ENCODE measurements at regions not wholly inside any gene's neighbourhood (a gene's known extent, or its start where the extent isn't known, plus 50 kb on each side); places are given as distances from the start of the nearest gene placed in this dataset.
"Not testable (repeated sequence)": the region's sequence is repeated elsewhere in the genome, so short reads cannot be mapped to it uniquely, and the experiment has no call there.

GRCh38 chr2:65786765-65787164, 354.4 kb upstream of the SPRED2 start:
- DNase-seq (ENCODE audit: low spot score), result no peak

GRCh38 chr2:65786007-65786717, 353.8 kb upstream of the SPRED2 start:
- DNase-seq (ENCODE audit: low spot score), result no peak

- DNase-seq (ENCODE audit: low spot score), result no peak
Measured at GRCh38 chr2:65782996-65783650, 350.7 kb upstream of the SPRED2 start.

- DNase-seq (ENCODE audit: low spot score), result no peak
Measured at GRCh38 chr2:65782186-65782585, 349.8 kb upstream of the SPRED2 start.

DNA sequence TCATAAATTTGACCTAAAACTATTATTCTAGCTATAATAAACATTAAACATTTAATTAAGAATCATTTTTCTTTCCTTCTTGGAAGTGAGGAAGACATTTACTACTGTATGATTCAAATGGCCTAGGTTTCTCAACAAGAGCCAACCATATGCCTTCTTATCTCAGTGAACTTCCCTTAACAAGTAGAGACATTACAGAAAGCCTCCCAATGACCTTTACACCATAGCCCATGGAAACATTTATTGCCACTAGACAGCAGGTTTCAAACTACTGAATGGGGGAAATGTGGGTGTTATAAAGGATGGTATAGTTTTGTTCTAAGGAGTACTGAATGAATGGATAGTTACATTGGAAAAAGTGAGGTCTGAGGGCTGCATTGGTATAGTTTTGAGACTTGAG, 349.4 kb upstream of the SPRED2 start:
- DNase-seq (ENCODE audit: low spot score), result no peak

GRCh38 chr2:65779021-65779420, 346.6 kb upstream of the SPRED2 start:
- DNase-seq (ENCODE audit: low spot score), result no peak

DNA sequence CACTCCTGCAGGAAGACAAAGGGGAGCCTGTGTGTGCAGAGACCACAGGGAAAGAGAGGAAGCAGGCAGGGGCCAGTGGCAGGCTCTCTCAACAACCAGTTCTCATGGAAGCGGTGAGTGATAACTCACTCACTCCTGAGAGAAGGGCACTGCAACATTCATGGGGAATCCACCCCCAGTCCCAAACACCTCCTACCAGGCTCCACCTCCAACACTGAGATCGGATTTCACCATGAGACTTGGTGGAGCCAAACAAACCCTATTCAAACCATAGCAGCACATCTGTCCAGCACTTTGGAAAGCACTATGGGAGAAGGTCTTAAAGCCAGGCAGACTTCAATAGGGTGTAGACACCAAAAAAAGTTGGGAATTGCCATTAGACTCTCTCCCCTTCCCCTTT, 345.7 kb upstream of the SPRED2 start:
- DNase-seq (ENCODE audit: low spot score), result no peak

- DNase-seq (ENCODE audit: low spot score), result no peak
Measured at GRCh38 chr2:65775839-65776238, 343.4 kb upstream of the SPRED2 start.

DNA sequence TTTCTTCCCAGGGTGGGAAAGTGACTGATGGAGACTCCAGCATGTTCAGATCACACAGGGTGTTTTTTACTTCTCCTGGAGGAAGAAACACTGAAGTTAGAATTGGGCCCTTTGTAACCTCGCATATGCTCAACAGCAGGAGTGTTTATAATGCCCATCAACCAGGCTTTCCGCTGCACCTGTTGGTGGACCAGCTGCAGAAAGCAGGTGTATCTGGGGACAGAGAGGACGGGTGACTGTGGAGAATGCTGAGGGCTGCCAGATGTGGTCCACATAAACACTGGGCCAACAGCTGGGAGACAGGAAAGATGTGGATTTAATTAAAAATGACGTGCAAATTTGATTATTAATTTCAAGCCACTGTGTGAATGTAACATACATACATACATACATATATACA, 335.5 kb upstream of the SPRED2 start:
- no peak for DNase-seq (ENCODE audit: low spot score)

GRCh38 chr2:65766768-65767267, 334.4 kb upstream of the SPRED2 start:
- no peak for DNase-seq (ENCODE audit: low spot score)

GRCh38 chr2:65765376-65765775, 333.0 kb upstream of the SPRED2 start:
- no peak for DNase-seq (ENCODE audit: low spot score)

DNA sequence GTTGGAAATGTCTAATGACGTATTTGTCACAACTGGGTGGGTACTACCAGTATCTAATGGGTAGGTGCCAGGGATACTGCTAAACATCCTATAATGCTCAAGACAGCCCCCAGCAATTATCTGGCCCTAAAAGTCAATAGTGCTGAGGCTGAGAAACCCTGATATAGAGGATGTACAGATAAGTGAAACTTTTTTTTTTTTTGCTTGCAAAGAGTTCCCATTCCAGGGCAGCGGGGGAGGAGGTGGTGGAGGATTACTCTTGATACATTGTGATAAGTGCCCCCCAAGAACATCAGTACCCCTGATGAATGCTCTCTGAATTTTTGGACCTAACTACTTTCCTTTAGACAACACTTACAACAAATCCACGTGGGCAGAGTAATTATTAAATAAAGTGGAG, 329.7 kb upstream of the SPRED2 start:
- no peak for DNase-seq (ENCODE audit: low spot score)

DNA sequence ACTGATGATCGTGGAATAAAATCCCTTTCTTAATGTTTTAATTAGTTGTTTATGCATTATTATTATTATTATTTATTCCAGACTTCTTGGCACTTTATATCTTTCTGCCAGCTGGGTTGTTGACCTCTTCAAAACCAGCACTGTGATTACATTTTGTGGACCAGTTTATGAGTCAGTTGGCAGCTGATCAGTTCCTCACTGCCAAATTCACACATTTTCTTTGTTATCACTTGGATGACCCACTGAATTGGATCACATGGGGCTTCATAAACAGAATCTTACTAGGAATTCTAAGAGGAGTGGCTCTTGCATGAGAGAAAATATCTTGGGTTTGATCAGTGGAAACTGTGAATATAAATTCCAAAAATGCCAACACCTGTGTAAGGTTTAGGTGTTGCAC, 321.8 kb upstream of the SPRED2 start:
- no peak for DNase-seq (ENCODE audit: low spot score)

DNA sequence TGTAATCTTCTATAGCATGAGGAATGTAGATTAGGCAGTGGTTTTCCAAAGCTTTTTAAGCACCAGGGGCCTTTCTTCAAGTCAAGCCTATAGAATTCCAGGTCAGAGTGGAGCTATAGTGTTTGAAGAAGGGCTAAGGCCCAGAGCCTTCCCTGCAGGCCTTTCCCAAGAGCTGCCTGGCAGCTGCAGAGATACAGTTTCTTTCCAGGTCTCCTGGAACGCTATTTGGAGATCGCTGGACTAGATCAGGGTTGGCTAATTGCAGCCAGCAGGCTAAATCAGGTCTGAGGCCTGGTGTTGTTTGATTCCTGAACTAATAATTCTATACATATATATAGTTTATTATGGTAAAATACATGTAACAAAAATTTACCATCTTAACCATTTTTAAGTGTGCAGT, 319.0 kb upstream of the SPRED2 start:
- no peak for DNase-seq (ENCODE audit: low spot score)

DNA sequence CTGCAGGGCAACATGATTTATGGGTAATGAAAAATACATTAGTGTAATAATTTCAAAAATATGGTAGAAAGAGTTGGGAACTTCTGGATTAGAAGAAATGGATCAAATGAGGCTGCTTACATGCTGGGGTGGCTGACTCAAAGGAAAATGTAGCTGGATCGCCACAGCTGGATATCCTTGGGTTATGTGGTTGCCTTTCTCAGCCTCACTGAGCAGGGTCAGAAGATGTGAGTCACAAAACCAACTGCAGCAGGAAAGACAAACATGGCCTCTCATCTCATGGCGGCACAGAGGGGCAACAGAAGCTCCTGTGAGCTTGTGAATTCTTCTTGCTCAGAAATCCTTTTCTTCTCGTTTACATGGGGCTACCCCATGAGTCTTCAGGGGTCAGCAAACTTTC, 317.1 kb upstream of the SPRED2 start:
- peak; percentile 5 for DNase-seq (ENCODE audit: low spot score)

DNA sequence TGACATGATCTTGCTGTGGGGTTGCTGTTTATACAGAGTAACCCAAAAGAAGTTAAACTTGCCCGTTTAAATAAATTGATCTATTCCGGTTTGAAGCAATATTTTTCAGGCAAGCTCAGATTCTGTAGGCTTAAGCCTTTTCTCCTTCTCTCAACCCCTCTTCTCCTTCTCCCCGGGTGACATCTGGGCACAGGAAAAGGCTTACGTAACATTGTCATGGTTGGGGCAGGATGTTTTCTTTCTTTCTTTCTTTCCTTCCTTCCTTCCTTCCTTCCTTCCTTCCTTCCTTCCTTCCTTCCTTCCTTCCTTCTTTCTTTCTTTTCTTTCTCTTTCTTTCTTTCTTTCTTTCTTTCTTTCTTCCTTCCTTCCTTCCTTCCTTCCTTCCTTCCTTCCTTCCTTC, 315.5 kb upstream of the SPRED2 start:
- DNase-seq (ENCODE audit: low spot score), result not testable (repeated sequence)

DNA sequence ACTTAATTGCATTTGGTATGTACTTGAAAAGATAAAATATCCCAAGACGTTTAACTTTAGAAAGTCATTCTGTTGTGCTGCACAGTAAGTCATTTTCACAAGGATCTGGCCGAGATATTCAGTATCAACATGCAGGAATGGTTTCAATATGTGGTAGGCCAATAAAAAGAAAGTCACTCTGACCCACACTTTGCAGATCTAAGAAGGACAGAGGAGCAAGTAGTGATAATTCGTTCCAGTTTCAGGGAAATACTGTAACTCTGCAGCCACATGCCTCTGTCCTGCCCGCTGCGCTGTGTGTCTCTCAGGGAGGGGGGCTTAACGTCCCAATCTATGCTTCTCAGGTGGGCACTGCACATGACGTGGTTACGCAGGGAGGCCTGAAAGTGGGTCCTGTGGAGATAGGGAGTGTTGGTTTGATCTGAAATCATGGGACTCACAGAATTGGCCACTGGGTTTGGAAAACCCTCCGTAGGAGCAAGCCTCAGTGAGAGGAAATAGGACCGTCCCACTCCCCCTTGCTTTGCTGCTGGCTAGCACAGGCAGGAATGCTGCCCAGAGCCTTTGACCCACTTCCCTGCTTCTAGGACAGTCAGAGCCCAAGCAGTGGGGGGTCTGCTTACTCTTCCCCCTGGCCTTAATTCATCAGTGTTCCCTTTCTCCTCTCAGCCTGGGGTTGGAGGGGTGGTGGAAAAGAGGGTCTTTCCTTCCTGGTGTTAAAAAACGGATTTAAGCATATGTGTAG, 314.7 kb upstream of the SPRED2 start:
- no peak for DNase-seq (ENCODE audit: low spot score)

GRCh38 chr2:65744477-65745200, 312.2 kb upstream of the SPRED2 start:
- DNase-seq (ENCODE audit: low spot score), result no peak

- no peak for DNase-seq (ENCODE audit: low spot score)
Measured at GRCh38 chr2:65742977-65743376, 310.6 kb upstream of the SPRED2 start.

DNA sequence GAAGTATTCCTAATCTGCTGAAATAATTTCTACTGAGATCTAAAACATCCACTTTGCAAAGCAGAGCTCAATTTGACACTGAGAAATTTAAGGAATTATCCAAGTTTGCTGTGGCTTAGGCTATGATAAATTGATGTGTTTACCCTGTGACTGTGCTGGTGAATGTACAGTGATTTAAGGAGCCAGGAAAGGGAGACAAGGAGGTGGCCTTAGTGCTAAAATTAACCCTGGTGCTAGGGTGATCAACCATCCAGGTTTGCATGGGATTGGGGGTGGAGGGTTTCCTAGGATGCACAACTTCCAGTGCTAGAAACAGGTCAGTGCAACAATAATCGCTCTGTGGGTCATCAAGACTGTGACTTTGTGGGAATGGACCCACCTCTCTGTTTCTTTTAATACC, 307.5 kb upstream of the SPRED2 start:
- DNase-seq (ENCODE audit: low spot score), result no peak

- no peak for DNase-seq (ENCODE audit: low spot score)
Measured at GRCh38 chr2:65737452-65738011, 305.1 kb upstream of the SPRED2 start.

DNA sequence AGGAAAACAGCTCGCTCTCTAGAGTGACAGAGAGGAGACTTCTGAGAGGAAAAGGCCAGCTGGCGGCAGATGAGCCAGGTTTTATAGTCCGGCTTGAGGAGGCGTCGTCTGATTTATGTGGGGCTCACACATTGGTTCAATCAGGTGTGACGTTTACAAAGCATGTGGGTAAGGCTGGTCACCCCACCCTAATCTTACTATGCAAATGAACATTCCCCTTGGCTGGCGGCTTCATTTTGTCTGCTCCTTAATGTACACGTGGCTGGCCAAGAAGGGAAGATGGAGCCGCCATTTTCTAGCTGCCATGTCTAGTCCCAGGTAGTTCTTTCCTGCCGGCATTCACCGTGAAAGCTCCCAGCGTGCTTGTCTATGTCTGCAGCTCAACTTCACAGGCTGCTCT, 299.1 kb upstream of the SPRED2 start:
- no peak for DNase-seq (ENCODE audit: low spot score)

All from GM03348 (cell line).